ENCODE measurements at regions not wholly inside any gene's neighbourhood (a gene's known extent, or its start where the extent isn't known, plus 50 kb on each side); places are given as distances from the start of the nearest gene placed in this dataset.

- no peaks in the 10 kb centered on the region for H3K27me3 ChIP-seq (replicated peaks; ENCODE audit: insufficient read depth)
- H3K4me1 ChIP-seq (ENCODE audit: control insufficient read depth in 1 of 2, low read depth in 2 of 2), result no peaks in the 10 kb centered on the region
- no peak for ATAC-seq (ENCODE audit: insufficient number of reproducible peaks, low FRiP score, low read depth)
- H3K36me3 ChIP-seq, result no peaks in the 10 kb centered on the region
- H3K4me3 ChIP-seq, result no peak overlapping the region
- no peak overlapping the region for H3K27ac ChIP-seq
- TF ChIP-seq, protein P1, sequence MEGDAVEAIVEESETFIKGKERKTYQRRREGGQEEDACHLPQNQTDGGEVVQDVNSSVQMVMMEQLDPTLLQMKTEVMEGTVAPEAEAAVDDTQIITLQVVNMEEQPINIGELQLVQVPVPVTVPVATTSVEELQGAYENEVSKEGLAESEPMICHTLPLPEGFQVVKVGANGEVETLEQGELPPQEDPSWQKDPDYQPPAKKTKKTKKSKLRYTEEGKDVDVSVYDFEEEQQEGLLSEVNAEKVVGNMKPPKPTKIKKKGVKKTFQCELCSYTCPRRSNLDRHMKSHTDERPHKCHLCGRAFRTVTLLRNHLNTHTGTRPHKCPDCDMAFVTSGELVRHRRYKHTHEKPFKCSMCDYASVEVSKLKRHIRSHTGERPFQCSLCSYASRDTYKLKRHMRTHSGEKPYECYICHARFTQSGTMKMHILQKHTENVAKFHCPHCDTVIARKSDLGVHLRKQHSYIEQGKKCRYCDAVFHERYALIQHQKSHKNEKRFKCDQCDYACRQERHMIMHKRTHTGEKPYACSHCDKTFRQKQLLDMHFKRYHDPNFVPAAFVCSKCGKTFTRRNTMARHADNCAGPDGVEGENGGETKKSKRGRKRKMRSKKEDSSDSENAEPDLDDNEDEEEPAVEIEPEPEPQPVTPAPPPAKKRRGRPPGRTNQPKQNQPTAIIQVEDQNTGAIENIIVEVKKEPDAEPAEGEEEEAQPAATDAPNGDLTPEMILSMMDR (IDR thresholded peaks at IDR 0.05), result no peak
- no peak for DNase-seq (ENCODE audit: low spot score)
- H3K9me3 ChIP-seq, result no peaks in the 10 kb centered on the region
Measured at GRCh38 chr12:115388139-115388538, 704.2 kb upstream of the TBX3 start.

- Histone ChIP-seq H3K27ac (no peak overlapping the region), H3K4me1 (ENCODE audit: control insufficient read depth in 1 of 2, low read depth in 2 of 2) (no peaks in the 10 kb centered on the region), H3K27me3 (replicated peaks; ENCODE audit: insufficient read depth) (no peaks in the 10 kb centered on the region), H3K9me3 (no peaks in the 10 kb centered on the region), H3K36me3 (no peaks in the 10 kb centered on the region), H3K4me3 (no peak overlapping the region)
- no peak for ATAC-seq (ENCODE audit: insufficient number of reproducible peaks, low FRiP score, low read depth)
- no peak for DNase-seq (ENCODE audit: low spot score)
- TF ChIP-seq, protein P1 (IDR thresholded peaks at IDR 0.05), result no peak
Measured at GRCh38 chr12:115387467-115387901, 703.5 kb upstream of the TBX3 start.

GRCh38 chr12:115386946-115387345, 703.0 kb upstream of the TBX3 start:
- no peaks in the 10 kb centered on the region for H3K27me3 ChIP-seq (replicated peaks; ENCODE audit: insufficient read depth)
- H3K9me3 ChIP-seq, result no peaks in the 10 kb centered on the region
- TF ChIP-seq, protein P1 (IDR thresholded peaks at IDR 0.05), result no peak
- ATAC-seq (ENCODE audit: insufficient number of reproducible peaks, low FRiP score, low read depth) (no peak), DNase-seq (ENCODE audit: low spot score) (no peak)
- H3K27ac ChIP-seq, result no peak overlapping the region
- H3K4me3 ChIP-seq, result no peak overlapping the region
- H3K4me1 ChIP-seq (ENCODE audit: control insufficient read depth in 1 of 2, low read depth in 2 of 2), result no peaks in the 10 kb centered on the region
- no peaks in the 10 kb centered on the region for H3K36me3 ChIP-seq

DNA sequence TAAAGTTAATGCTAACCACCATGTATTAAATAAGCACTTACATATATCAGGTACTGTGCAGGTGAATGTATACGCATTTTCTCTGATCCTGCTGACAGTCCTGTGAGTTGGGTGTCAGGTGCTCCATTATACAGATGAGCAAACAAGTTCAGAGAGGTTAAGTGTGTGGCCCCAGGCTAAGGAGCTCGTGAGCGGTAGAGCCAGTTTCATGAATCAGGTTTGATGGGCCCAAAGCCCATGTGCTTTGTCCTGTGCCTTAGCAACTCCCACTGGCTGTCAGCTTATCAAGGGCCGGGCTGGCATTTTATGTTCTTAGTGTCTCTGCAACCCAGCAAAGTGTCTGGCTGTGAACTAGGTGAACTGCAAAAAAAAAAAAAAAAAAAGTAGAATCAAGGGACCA, 701.2 kb upstream of the TBX3 start:
- DNase-seq (ENCODE audit: low spot score), result no peak
- Histone ChIP-seq H3K36me3 (no peaks in the 10 kb centered on the region), H3K27me3 (replicated peaks; ENCODE audit: insufficient read depth) (no peaks in the 10 kb centered on the region), H3K27ac (no peak overlapping the region), H3K9me3 (no peaks in the 10 kb centered on the region), H3K4me3 (no peak overlapping the region), H3K4me1 (ENCODE audit: control insufficient read depth in 1 of 2, low read depth in 2 of 2) (no peaks in the 10 kb centered on the region)
- TF ChIP-seq, protein P1 (IDR thresholded peaks at IDR 0.05), result no peak
- ATAC-seq (ENCODE audit: insufficient number of reproducible peaks, low FRiP score, low read depth), result no peak

- Histone ChIP-seq H3K4me3 (no peak overlapping the region), H3K9me3 (no peaks in the 10 kb centered on the region), H3K36me3 (no peaks in the 10 kb centered on the region), H3K27me3 (replicated peaks; ENCODE audit: insufficient read depth) (no peaks in the 10 kb centered on the region), H3K4me1 (ENCODE audit: control insufficient read depth in 1 of 2, low read depth in 2 of 2) (no peaks in the 10 kb centered on the region), H3K27ac (no peak overlapping the region)
- DNase-seq (ENCODE audit: low spot score) (no peak), ATAC-seq (ENCODE audit: insufficient number of reproducible peaks, low FRiP score, low read depth) (no peak)
- TF ChIP-seq, protein P1 (IDR thresholded peaks at IDR 0.05), result no peak
Measured at GRCh38 chr12:115384391-115384790, 700.4 kb upstream of the TBX3 start.

All from thoracic aorta (tissue), 2 donors.